GM11168 (cell line): ENCODE measurements at regions not wholly inside any gene's neighbourhood (a gene's known extent, or its start where the extent isn't known, plus 50 kb on each side); places are given as distances from the start of the nearest gene placed in this dataset.

Source experiments
- in situ Hi-C: fragments of 300-500 bp; cut with MboI; formaldehyde crosslinking; loops from one replicate; pipeline ENCODE4 v1.12.0; 2022; ENCODE audit warnings: low sequenced_read_pairs; ENCODE audit not compliant: unreplicated experiment

DNA sequence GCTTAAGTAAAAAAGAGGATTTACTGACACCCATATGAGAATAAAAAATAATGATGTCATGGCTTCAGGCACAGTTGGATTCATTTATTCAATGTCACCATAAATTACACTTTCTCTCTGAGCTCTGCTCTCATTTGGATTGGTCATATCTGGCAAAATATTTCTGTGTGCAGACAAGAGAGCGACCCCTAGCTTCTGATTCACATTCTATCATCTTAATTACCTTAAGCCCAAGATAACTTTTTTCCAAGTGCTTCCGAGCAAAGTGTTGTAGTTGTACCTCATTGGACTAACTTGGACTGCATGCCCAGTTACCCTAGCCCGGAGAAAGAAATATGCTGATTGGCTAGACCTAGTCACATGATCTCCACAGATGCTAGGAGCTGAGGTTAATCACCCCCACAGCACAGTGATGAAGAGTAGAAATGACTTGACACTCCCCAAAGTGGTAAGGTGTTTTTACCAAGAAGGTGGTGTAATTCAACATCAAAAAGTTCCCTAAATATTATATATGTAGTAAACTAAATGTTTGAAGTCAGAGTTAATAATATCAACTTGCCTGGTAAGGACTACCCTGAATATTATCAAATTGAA, 552.2 kb upstream of the SUCLG2 start:
- in situ Hi-C loops: no loop called here

DNA sequence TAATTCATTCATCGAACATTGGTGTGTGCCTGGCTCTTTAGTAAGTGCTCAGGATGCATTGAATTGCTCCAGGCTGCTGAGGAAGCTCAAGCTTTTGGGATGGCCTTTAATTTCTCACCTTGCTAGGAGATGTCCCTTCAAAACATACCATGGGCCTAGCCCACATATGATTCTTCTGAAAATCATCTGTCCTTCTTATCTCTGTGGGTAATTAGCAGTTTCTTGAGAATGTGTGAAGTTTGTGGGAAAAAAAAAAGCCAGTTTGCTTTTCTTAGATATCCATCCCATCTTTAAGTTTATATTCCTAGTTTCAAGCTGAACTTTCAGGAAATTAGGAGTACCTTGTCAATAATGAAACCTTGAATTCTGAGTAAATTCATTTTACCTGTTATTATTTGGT, 532.3 kb upstream of the SUCLG2 start:
- in situ Hi-C loops: no loop called here

DNA sequence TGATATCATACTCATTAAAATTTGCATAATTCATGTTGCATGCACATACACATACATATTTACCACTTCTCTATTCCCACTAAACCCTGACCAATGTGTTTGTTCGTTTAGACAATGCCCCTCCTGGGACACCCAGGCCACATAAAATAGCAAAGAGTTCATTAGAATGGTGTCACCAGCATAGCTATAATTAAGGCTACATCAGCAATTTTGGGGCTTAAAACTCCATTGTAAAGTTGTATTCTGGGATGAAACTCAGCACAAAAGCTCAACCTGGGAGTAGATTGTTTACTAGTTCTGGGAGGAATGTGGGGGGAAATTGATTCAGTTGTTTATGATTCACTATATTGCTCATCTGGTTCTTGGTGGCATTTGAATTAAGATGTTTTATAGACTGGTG, 522.2 kb upstream of the SUCLG2 start:
- in situ Hi-C loops: no loop called here

DNA sequence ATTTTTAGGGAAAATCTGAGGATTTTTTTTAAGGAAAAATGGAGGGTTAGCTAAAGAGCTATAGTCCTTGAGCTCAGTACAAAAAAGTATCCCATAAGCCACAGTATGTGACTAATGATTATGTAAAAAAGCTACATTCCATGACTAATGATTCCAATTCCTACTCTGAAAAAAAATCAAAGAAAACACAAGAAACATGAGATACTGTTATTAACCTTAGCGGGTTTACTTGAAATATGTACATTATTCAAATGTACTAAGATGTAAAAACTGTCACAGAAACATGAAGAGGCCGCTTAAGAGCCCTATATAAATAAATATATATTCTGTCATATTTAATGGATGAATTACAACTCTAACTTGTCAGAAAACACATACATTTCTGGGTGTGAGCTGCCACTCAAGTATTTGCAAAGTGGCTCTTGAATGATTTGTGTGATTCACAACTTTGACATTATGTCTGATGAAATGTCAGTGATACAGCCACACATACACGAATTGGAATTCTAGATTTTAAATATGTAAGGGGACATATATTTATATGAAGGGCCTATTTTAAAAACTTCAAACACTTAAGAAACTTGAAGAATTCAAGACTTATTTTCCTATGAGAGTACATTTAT, 518.7 kb upstream of the SUCLG2 start:
- in situ Hi-C loops: no loop called here

DNA sequence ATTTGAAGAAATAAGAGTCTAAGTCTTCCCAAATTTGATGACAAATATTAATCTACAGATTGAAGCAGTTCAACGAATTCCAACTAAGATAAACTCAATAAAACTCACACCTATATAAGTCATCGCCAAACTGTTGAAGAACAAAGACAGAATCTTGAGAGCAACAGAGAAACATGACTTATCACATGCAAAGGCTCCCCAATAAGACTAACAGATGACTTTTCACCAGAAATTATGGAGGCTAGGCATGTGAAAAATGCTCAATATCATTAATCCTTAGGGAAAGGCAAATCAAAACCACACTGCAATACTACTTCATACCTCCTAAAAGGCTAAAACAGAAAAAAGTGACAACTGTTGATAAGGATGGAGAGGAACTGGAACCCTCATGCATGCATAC, 517.6 kb upstream of the SUCLG2 start:
- in situ Hi-C loops: no loop called here

DNA sequence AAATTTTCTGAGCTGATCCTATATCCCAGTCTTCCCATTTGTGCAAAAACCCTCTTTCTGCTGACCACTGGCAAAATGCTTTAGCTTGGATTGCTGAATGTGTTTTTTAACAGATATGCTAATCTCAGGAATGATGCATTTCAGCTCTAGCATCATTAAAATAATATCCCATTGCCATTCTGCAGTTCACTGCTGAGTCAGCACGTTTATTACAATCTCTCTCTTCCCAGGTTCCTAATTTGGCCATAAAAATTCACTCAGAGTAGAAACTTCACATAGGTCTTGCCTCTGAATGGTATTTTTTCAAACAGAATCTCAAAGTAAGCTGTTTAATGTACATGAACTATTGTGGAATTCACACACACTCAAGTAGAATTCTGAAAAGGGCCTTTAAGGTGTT, 509.6 kb upstream of the SUCLG2 start:
- in situ Hi-C loops: no loop called here

DNA sequence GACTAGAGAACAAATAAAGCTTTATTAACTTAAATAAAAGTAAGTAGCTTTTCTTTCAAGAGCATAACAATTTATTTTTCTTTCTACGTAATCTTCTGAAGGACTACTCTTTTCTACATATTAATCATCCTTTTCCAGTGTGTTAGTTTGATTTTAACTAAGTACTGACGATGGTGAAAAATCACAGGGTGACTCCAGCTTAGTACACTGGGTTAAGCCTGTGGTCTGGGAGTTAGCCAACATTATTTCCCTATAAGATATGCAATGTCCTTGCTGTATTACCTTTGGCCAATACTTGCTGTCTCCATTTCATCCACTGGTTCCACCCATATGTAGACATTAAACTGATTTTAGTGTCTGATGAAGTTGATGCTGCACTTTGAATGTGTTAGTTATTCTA, 508.6 kb upstream of the SUCLG2 start:
- in situ Hi-C loops: no loop called here

DNA sequence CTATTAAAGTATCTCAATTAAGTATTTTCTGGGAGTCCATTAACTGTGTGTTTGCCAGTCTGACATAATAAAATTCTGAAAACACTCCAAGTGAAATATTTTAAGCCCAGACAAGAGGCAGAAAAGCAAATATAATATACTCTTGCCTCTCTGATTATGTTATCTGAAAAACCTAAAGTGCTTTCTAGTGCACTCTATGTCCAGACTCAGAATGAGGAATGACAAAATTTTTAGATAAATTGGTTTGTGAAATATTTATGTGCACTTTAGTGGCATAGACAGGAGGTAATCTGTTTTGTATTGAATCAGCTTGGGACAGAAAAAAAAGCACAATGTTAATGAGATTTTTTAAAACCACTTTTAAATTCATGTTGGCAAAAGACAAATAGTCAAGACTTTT, 508.2 kb upstream of the SUCLG2 start:
- in situ Hi-C loops: no loop called here

DNA sequence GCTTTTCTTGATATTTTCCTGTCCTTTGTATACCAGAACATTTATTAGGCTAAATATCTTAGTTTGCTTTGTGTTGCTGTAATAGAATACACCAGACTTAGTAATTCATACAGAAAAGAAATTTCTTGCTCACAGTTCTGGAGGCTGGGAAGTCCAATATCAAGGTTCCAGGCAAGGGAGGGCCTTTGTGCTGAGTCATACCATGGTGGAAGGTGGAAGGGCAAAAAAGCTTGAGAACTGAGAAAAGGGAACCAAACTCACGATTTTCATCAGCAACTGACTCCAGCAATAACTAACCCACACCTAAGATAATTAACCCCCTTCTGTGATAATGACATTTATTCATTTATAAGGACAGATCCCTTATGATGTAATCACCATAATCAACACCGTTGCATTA, 496.9 kb upstream of the SUCLG2 start:
- in situ Hi-C loops: no loop called here

DNA sequence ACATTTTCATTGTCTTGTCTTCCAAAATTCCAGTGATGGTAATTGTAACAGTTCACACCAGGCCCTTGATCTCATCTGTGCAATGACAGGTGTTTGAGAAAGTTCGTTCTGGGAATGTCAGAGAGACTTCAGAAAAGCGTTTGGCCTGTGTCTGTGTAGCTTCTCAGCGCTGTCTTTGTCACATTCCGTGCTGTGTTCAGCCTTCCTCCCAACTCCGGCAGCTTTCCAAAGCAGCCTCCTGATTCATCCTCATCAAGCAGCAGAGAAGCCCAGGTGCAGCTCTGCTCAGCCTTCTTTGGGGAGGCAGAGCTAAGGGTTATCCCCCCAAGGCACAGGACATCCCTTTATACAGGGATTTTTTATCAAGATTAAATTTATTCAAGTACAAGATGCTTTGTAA, 494.0 kb upstream of the SUCLG2 start:
- in situ Hi-C loops: no loop called here

DNA sequence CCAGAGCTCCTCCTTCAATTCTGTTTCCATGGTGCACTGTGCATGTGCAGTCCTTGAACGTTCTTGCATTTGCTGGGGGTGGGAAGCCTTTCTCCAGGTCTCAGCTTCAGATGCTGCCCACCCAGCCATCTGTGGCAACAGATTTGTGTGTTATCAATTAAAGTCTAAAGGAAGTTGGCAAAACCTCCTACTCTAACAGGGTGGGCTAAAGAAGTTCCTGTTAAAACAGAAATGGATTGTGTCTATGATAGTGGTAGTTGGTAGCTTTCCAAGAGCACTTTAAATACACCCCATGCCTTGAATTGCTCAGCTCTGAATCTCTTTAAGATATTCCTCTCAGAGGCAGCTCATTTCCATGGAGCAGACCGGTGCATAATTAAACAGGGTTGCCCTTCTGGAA, 488.0 kb upstream of the SUCLG2 start:
- in situ Hi-C loops: no loop called here

DNA sequence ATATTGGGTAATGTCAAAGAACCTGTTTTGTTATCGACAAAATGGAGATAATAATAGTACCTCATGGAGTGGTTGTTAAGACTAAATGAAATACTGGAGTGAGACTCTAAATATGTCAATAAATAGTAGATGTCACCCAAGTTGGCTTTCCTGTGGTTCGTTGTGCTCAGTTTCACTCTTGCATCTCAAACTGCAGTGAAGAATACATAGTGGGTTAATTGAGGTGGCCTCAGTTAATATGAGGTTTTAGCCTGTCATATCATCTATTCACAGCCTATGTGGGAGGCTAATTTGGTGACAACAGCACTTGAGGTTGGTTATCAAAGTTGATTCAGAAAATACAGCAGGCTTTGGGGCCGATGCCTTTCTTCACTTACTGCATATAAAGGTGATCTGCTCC, 485.5 kb upstream of the SUCLG2 start:
- in situ Hi-C loops: no loop called here

DNA sequence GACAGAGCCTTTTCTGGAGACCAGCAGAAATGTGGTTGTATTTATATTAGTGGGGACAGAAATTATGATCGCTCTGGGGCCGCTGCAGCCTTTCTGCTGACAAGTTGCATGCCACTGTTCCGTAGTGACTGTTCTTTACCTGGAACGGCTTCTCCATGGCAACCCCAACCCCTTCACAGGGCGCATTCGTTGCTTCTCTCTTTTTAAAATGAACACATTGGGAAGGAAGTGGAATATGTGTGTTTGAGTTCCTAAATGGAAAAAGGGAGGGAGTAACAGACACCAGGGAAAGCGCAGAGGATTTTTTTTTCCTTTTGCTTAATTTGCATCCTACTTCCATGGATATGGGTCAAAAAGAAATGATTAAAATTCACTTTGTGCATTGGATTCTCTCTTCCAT, 482.0 kb upstream of the SUCLG2 start:
- in situ Hi-C loops: no loop called here

DNA sequence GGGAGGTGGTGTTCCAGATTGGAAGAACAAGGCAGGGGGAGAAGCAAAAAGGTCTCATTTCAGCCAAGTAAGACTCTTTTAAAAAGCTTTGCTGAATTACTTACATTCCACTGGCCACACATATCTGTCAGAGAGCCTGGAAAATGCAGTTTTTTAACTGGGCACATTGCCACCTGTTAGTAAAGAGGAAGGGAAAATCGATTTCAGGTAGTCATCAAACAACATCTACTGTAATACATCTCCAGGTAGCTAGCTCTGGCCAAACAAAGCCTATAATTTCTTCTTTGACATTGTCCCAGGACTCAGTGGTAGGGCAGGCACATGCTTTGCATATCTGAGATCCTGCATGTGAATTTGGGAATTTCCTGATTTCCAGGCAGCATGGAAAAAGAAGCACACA, 480.7 kb upstream of the SUCLG2 start:
- in situ Hi-C loops: no loop called here

DNA sequence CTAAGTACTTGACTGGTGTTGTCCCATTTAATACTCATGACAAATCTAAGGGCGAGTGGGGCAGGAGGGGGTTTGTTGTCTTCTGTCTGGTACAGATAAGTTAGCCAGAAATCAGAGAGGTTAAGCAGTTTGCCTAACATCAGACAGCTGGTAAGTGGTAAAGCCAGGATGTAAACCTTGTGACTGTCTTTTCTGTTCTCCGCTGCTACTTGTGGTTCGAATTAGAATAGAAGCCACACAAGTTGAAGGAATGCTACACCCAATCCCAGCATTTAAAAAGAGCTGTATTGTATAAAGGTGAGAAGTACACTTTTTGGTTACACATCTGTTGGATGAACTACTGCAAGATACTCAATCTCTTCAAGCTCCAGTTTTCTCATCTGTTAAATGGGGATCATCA, 474.7 kb upstream of the SUCLG2 start:
- in situ Hi-C loops: no loop called here

DNA sequence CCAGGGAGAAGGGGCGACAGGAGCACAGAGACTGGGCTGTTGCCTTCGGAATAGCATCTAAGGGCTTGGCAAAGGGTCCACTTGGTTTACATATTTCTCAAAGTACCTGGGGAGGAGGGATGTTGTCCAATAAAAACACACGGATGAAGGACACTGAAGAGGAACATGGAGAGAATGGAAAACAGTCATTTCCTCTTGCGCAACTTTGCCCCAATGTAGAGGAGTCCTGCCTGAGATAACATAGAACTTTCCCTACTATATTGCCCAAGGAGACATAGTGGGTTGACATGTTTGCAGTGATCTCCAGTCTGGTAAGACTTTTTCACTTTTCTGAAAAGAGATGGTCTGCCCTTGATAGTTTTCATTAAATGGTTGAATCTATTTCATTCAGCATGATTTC, 468.8 kb upstream of the SUCLG2 start:
- in situ Hi-C loops: no loop called here

DNA sequence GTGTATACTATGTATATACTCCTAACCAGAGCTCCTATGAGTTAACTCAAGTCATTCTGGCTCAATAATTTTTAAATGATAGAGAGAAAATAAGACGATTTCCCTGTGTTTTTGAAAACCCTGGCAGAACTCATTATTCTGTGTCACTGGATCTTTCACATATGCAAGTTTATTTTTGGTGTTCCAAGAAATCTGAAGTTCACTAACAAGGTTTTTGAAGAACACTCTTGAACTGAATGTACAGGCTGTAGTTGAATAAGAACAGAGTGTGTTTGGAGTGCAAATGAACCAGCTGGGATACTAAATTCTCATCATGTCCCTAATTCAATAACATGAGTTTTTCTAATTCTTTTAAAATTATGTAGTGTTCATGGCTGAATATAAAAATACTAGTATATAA, 466.9 kb upstream of the SUCLG2 start:
- in situ Hi-C loops: no loop called here

DNA sequence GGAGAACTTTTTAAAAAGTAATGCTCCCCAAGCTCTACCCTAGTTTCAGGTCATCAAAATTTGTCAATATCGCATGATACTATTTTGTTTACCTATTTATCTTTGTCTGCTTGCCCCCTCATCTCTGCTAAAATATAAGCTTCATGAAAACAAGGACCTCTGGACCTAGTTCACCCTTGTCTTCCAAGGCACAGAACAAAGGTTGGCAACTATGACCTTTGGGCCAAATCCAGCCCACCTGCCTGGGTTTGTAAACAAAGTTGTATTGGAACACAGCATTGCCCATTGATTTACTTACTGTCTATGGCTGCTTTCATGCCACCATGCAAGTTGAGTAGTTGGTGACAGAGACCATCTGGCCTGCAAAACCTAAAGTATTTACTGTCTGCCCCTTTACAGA, 462.2 kb upstream of the SUCLG2 start:
- in situ Hi-C loops: no loop called here

DNA sequence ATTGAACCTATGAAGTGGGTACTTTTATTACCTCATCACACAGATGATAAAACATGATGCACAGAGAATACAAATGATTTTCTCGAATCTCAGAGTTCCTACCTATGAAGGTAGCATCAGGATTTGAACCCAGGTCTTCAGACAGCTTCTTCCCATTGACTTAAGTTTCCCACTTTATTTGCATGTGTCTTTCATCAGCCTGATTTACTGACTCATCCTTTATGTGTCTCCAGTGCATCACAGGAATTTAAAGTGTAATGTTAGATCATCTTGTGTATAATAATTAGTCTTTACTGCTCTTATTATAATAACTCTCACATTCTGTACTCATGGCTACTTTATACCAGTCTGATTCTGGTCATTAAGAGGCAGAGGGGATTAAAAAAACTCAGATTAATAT, 449.4 kb upstream of the SUCLG2 start:
- in situ Hi-C loops: no loop called here

DNA sequence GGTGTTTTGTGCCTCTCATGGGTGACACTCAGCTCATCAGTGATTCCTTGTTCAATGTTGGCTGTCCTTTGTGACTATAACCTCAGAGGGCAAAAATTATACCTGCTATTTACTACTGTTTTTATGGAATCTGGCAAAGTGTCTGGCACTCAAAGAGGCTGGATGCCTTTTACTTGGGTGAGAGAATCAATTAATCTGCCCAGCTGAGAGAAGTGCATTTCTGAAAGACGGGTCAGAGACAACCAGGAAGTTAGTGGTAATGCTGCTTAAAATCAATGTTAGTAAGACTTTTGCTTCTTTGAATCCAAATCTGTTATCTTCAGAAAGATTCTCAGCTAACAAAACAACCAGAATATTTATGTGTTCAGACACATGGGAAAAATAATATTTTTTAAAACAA, 436.2 kb upstream of the SUCLG2 start:
- in situ Hi-C loops: no loop called here

DNA sequence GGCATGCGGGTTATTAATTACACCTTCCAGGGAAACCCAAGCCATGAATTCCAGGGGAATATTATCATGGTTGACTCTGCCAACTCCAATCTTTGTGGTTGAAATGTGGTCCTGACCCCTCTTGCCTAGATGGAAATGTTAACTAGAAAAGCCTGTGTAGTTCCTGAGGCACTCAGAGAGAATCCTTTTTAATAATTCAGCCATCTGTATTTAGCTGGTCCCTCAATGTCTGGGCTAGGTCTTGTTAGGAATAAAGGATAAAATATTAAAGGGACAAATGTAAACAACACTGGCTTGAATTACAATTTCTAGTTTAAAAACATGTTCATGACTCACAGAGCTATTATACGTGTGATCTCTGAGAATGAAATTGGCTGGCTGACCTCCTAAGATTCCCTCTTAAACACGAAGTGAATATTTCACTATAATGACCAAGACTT, 435.2 kb upstream of the SUCLG2 start:
- in situ Hi-C loops: no loop called here

DNA sequence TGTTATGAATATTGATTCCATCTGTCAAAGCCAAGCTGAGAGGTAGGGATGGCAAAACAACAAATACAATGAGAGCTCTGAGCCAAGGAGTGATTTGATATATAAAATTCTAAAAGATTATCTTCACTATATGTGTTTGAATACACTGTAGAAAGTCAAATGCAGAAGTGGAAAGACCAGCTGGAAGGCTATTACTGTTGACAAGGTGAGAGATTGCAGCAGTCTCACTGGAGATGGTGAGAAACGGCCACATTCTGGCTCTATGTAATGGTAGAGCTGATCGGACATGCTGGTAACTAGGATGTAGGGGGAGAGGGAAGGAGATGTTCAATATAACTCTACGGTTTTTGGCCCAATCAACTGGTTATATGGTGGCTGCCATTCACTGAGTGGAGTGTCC, 434.2 kb upstream of the SUCLG2 start:
- in situ Hi-C loops: no loop called here

DNA sequence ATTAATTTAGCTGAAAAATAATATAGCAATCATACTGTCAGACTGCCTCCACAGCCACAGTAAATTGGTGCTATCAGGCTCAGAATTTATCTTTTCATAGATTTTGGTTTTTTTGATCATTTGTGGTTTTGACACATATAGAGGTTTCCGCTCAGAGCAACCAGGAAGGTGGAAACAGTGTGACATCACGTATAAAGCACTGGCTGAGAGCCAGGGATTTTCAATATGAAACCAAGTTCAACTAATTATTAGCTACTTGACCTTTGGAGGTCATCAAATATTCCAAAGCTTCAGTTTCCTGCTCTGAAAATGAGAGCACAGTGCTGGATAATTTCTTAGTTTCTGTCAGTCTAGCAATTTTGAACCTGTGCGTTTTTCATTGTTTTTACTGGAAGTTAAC, 433.8 kb upstream of the SUCLG2 start:
- in situ Hi-C loops: no loop called here
